ENCODE measurements at regions not wholly inside any gene's neighbourhood (a gene's known extent, or its start where the extent isn't known, plus 50 kb on each side); places are given as distances from the start of the nearest gene placed in this dataset.

DNA sequence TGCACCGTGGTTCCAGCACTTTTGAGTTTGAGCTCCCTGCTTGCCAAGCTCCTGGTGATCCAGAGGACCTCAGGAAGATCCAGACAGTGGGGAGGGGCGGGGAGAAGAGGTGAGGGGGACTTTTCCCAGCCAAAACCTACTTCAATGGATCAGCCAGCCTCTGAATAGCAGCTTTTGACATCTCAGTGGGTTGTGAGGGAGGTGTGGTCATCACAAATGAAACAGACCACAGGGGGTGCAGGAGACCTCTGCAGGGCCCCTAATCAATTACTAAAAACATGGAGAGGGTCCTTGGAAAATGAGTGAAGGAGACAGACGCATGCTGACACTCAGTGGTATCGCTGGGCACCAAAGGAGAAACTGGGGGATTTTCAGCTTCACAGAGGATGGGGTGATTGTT lies 372.7 kb downstream of the ZNF521 start:
- TF ChIP-seq, protein P1, sequence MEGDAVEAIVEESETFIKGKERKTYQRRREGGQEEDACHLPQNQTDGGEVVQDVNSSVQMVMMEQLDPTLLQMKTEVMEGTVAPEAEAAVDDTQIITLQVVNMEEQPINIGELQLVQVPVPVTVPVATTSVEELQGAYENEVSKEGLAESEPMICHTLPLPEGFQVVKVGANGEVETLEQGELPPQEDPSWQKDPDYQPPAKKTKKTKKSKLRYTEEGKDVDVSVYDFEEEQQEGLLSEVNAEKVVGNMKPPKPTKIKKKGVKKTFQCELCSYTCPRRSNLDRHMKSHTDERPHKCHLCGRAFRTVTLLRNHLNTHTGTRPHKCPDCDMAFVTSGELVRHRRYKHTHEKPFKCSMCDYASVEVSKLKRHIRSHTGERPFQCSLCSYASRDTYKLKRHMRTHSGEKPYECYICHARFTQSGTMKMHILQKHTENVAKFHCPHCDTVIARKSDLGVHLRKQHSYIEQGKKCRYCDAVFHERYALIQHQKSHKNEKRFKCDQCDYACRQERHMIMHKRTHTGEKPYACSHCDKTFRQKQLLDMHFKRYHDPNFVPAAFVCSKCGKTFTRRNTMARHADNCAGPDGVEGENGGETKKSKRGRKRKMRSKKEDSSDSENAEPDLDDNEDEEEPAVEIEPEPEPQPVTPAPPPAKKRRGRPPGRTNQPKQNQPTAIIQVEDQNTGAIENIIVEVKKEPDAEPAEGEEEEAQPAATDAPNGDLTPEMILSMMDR (IDR thresholded peaks at IDR 0.05; ENCODE audit: insufficient read depth, missing control alignments) = no peak
- FAIRE-seq (no peak), DNase-seq (ENCODE audit: insufficient read length, low spot score) (no peak)

DNA sequence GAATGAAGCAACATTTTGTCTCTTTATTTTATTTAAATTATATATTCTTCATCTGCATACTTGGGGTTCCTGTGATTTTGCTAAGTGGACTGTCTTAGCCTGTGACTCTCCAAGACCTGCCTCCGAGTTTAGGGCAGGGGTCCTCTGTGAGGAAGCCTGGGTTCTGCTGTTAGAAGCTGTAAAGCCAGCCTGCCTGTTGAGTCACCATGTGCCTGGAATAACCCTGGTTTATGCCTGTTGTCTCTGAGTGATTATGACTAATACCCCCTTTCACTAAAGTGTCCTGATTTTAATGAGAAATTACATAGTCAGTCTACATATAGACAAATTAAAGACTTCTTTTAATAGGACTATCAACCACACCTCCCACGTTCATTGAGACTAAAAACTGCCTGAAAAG lies 369.1 kb downstream of the ZNF521 start:
- FAIRE-seq (no peak), DNase-seq (ENCODE audit: insufficient read length, low spot score) (no peak)
- TF ChIP-seq, protein P1 (IDR thresholded peaks at IDR 0.05; ENCODE audit: insufficient read depth, missing control alignments) = no peak

DNA sequence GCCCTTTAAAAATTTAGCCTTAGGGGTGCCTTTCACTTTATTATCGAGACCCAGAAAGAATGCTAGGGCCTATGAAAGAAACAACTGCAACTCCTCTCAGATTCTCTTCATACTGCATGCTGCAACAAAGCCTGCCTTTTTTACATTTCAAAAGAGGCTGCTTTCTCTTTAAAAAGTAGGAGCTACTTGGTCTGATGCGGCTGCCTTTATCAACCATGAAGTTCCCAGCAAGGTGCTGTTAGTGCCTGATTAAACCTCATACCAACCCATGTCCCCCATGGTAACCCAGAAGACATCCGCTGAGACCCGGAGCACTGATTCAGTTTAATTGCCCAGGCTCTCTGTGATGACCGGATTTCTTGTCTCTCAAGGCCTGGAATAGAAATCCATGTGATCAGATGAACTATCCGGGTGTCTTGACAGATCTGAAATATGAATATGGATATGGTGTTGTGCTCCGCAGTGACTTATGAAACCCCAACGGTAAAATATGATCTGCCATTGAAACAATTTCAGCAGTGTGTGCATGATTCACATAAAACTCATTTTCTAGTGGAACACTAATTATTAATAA lies 368.3 kb downstream of the ZNF521 start:
- TF ChIP-seq, protein P1 (IDR thresholded peaks at IDR 0.05; ENCODE audit: insufficient read depth, missing control alignments) = no peak
- FAIRE-seq = no peak
- no peak for DNase-seq (ENCODE audit: insufficient read length, low spot score)

DNA sequence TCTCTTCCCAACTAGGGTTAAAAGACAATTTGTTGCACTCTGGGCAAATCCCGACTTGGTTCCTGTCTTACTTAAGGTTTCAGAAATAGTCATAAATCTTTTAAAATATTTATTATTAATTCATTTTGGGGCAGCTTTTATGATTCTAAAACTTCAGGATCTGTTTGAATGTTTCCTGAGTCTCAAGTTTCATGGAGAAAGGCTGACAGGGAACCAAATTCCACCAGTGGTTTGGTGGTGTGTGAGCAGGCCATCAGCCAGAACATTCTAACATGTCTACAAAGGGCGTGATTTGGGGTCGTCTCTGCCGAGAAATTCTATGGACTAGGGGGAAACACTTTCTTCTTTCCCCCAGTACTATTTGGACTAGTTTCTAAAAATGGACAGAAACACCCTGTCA lies 366.4 kb downstream of the ZNF521 start:
- TF ChIP-seq, protein P1 (IDR thresholded peaks at IDR 0.05; ENCODE audit: insufficient read depth, missing control alignments) = no peak
- DNase-seq (ENCODE audit: insufficient read length, low spot score) (no peak), FAIRE-seq (no peak)

DNA sequence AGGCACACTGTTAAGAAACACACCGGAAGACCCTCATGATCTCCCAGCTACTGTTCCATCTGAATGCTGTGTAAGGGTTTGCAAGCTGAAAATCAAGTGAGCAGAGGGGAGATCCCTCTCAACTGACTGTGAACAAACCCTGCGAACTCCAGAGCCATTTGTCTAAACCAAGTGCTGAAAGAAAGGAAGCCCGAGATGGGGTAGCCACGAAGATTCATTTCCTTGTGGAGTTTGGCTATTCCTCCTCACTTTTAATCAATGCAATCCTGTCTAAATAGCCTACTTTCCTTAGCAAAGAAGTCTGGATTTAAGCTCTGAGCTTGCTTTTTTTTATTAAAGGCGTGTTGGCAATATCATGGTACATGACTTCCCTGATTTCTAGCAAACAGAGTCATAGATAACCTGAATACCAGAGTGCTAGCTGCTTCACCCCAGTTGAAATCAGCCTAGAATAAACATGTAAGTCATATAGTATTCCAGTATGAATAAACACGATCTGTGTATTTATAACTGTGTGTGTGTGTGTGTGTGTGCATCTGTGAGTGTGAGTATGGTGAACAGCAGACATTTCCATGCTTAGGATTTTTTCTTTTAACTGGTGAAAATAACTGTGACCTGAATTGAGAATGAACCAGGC lies 365.2 kb downstream of the ZNF521 start:
- TF ChIP-seq, protein P1 (IDR thresholded peaks at IDR 0.05; ENCODE audit: insufficient read depth, missing control alignments) = no peak
- FAIRE-seq (no peak), DNase-seq (ENCODE audit: insufficient read length, low spot score) (no peak)

DNA sequence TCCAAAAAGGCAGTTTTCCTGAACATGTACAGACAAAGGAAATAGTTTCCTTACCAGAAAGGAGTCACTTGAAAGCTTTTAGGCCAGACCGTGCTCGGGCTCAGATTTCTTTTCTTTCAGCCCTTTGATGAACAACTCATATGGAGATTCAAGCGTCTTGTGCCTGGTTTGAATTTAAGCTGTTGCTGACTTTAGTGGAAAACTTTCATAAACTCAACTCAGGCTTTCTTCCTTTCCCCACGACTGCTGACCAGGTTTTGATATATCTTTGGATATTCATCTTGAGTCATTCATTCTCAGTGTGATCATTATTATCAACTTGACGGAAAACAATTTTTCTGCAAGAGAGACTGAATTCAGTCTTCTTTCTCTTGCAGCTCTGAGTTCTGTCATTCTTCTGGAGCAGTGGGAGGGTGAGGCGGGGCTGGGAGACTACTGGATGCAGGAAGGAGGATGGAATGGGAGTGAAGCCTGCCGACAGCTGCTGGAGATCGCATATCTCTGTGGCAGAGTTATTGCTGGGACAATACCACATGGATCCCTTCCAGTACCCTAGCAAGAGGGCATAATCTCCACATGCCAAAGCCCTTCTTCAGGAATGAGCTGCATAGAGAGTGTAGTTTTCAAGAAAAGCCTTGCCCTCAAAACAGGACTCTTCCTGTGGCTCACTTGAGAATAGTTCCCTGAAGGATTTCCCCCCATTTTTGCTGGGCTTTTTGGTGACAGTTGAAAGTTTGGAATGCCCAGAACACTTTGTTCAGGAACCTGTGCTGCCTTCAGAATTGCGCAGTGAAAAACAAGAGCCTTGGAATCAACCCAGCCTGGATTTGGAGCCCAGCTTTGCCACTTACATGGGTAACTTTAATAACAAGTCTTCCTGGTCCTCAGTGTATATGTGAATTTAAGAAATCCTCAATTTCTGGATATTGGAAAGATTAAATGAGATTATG lies 364.4 kb downstream of the ZNF521 start:
- TF ChIP-seq, protein P1 (IDR thresholded peaks at IDR 0.05; ENCODE audit: insufficient read depth, missing control alignments) = no peak
- DNase-seq (ENCODE audit: insufficient read length, low spot score) = no peak
- FAIRE-seq = no peak

All from D721Med (cell line).